ENCODE measurements at regions not wholly inside any gene's neighbourhood (a gene's known extent, or its start where the extent isn't known, plus 50 kb on each side); places are given as distances from the start of the nearest gene placed in this dataset.

GRCh38 chr3:169029674-169030285 is 633.7 kb downstream of the MECOM start:
- no peaks in the 10 kb centered on the region for H3K4me1 ChIP-seq
- H3K9me3 ChIP-seq = no peaks in the 10 kb centered on the region
- no peak overlapping the region for H3K27ac ChIP-seq
- no peaks in the 10 kb centered on the region for H3K36me3 ChIP-seq
- no peak for ATAC-seq
- DNase-seq = no peak
- intact Hi-C loops (cut with DNase I) = no loop called here
- H3K27me3 ChIP-seq = no peaks in the 10 kb centered on the region
- no peak for TF ChIP-seq CTCF (IDR thresholded peaks at IDR 0.05)
- H3K4me3 ChIP-seq = no peak overlapping the region

DNA sequence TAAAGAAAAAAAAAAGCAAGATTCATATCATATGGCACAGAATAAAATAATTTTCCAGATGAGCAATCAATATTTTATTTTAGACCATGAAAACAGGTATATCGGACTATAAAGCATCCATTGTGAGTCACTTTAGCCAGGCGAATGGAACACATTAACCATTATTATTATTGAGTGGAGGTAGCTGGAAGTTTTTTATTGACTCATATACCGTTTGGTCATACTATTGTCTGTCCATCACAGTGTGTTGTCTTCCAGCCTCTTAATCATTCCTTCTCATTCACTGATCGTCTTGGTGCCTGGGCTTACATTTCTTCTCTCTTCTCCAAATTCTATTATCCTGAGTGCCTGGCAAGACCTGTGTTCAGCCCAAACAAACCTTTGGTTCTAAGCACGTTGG is 634.8 kb downstream of the MECOM start:
- no peak for TF ChIP-seq CTCF (IDR thresholded peaks at IDR 0.05)
- H3K27ac ChIP-seq = no peak overlapping the region
- intact Hi-C loops (cut with DNase I) = no loop called here
- no peaks in the 10 kb centered on the region for H3K36me3 ChIP-seq
- DNase-seq (no peak), ATAC-seq (no peak)
- H3K4me1 ChIP-seq = no peaks in the 10 kb centered on the region
- H3K4me3 ChIP-seq = no peak overlapping the region
- no peaks in the 10 kb centered on the region for H3K9me3 ChIP-seq
- H3K27me3 ChIP-seq = no peaks in the 10 kb centered on the region

DNA sequence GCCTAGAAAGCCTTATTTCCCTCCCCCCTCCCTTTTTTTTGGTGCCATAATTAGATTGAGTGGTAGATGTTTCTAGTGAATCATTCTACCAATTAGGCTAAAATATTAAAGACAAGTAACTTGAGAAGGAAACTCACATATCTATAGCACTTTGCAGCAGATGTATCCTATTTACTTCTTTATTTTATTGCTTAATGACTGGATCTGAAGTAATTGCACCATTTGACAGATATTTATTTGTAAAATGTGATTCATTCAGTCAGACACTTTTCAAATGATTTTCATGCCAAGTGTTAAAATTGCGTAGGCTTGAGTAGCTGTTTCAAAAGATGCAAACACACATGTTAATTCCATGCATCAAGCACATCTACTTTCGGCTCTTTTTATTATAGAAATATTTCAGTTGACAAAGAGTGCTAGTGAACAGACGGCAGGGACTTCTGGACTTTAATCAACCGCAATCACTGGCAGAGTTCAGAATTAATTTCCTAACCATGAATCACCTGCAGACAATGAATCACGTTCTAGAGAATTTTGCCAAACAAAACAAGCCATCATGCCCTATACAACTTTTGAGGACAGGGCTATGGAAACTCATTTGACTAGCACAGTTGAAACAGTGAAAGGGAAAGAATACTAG is 636.8 kb downstream of the MECOM start:
- no peak for ATAC-seq
- TF ChIP-seq CTCF (IDR thresholded peaks at IDR 0.05) = no peak
- H3K4me1 ChIP-seq = no peaks in the 10 kb centered on the region
- no peak overlapping the region for H3K4me3 ChIP-seq
- DNase-seq = no peak
- no peaks in the 10 kb centered on the region for H3K36me3 ChIP-seq
- intact Hi-C loops (cut with DNase I) = no loop called here
- H3K27me3 ChIP-seq = no peaks in the 10 kb centered on the region
- H3K27ac ChIP-seq = no peak overlapping the region
- H3K9me3 ChIP-seq = no peaks in the 10 kb centered on the region

GRCh38 chr3:169022457-169022856 is 641.1 kb downstream of the MECOM start:
- intact Hi-C loops (cut with DNase I) = no loop called here
- DNase-seq (no peak), ATAC-seq (no peak)
- Histone ChIP-seq H3K27me3 (no peaks in the 10 kb centered on the region), H3K27ac (no peak overlapping the region), H3K36me3 (no peaks in the 10 kb centered on the region), H3K9me3 (no peaks in the 10 kb centered on the region), H3K4me3 (no peak overlapping the region), H3K4me1 (no peaks in the 10 kb centered on the region)
- TF ChIP-seq CTCF (IDR thresholded peaks at IDR 0.05) = no peak

GRCh38 chr3:169020371-169020770 is 643.1 kb downstream of the MECOM start:
- ATAC-seq (no peak), DNase-seq (no peak)
- Histone ChIP-seq H3K9me3 (no peaks in the 10 kb centered on the region), H3K4me3 (no peak overlapping the region), H3K27me3 (no peaks in the 10 kb centered on the region), H3K27ac (no peak overlapping the region), H3K36me3 (no peaks in the 10 kb centered on the region), H3K4me1 (no peaks in the 10 kb centered on the region)
- no peak for TF ChIP-seq CTCF (IDR thresholded peaks at IDR 0.05)
- intact Hi-C loops (cut with DNase I) = no loop called here
